ENCODE measurements at regions not wholly inside any gene's neighbourhood (a gene's known extent, or its start where the extent isn't known, plus 50 kb on each side); places are given as distances from the start of the nearest gene placed in this dataset.

DNA sequence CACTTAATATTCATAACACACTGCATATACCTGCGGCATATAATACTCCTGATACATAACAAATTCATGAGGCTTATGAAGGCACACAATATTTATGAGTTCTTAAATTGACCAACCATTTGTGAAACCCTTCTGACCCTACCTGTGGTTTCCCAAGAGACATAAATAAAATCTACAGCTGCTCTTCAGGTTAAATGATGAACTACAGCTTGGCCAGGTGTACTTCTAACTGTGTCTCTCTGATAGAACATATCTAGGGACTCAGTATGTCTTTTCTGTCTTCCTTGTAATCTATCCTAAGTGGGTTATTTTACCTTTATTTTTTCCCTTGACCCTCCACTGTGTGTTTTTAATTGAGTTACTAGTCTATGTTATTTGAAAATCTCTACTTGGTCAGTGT, 189.9 kb upstream of the UFM1 start:
- Histone ChIP-seq H3K9me3 (no peaks in the 10 kb centered on the region), H3K27ac (no peak overlapping the region), H3K4me1 (no peaks in the 10 kb centered on the region), H3K36me3 (no peaks in the 10 kb centered on the region), H3K4me3 (no peak overlapping the region), H3K27me3 (no peaks in the 10 kb centered on the region)
- DNase-seq (ENCODE audit: low spot score): no peak
- TF ChIP-seq, protein P1, sequence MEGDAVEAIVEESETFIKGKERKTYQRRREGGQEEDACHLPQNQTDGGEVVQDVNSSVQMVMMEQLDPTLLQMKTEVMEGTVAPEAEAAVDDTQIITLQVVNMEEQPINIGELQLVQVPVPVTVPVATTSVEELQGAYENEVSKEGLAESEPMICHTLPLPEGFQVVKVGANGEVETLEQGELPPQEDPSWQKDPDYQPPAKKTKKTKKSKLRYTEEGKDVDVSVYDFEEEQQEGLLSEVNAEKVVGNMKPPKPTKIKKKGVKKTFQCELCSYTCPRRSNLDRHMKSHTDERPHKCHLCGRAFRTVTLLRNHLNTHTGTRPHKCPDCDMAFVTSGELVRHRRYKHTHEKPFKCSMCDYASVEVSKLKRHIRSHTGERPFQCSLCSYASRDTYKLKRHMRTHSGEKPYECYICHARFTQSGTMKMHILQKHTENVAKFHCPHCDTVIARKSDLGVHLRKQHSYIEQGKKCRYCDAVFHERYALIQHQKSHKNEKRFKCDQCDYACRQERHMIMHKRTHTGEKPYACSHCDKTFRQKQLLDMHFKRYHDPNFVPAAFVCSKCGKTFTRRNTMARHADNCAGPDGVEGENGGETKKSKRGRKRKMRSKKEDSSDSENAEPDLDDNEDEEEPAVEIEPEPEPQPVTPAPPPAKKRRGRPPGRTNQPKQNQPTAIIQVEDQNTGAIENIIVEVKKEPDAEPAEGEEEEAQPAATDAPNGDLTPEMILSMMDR (IDR thresholded peaks at IDR 0.05): no peak

DNA sequence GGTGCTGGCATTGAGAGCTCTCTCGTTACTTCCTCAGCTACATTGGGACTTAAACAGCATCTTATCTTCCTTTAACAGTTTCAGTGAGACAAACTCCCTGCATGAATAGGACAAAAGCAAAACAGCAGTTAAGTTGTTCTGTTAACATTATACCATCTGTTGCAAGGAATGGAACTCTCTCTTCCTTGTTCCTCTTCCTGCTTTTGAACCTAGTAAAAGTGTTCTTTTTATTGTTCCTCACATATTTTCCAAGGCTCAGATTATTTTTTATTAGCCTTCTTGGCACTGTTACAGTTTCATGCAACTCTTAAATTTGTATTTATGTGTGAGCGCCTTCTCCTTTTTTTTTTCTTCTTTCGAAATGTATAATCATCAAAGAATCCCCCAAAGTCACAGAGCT, 202.6 kb upstream of the UFM1 start:
- H3K4me3 ChIP-seq: no peak overlapping the region
- TF ChIP-seq, protein P1 (IDR thresholded peaks at IDR 0.05): no peak
- no peak for DNase-seq (ENCODE audit: low spot score)
- H3K27ac ChIP-seq: no peak overlapping the region
- H3K36me3 ChIP-seq: no peaks in the 10 kb centered on the region
- no peaks in the 10 kb centered on the region for H3K27me3 ChIP-seq
- H3K4me1 ChIP-seq: no peaks in the 10 kb centered on the region
- no peaks in the 10 kb centered on the region for H3K9me3 ChIP-seq

DNA sequence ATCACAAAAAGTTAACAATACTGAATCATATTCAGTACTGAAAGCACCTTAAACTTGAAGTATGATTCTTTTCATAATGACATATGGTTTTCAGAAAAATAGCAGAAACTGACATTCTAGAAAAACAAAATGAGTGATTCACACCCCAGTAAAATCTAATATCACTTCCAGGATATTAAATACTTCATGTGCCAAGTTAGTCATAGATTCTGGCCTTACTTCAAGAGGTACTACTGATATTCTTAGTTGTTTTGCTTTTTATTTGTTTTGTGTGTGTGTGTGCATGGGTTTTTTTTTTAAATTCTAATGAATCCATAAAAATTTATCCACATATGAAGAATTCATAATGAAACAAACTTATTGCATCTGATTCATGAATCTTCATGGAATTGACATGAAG, 207.9 kb upstream of the UFM1 start:
- no peaks in the 10 kb centered on the region for H3K4me1 ChIP-seq
- H3K9me3 ChIP-seq: no peaks in the 10 kb centered on the region
- TF ChIP-seq, protein P1 (IDR thresholded peaks at IDR 0.05): no peak
- no peaks in the 10 kb centered on the region for H3K36me3 ChIP-seq
- no peaks in the 10 kb centered on the region for H3K27me3 ChIP-seq
- no peak overlapping the region for H3K4me3 ChIP-seq
- no peak for DNase-seq (ENCODE audit: low spot score)
- no peak overlapping the region for H3K27ac ChIP-seq

DNA sequence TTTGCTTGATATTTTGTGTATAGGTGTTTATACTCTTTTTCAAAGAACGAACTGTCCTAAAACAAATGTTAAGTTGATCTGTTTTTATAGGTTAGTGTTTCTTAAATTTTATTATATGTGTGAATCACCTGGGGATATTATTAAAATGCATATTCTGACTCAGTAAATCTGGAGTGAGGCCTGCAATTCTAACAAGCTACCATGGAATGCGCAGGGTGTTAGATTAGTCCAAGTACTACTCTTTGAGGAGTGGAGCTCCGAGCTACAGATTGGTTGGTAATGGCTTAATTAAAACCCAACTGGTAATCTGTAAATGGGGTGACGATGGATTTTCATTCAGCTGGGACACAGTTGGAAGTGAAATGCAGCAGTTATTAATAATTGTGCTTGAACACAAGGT, 214.1 kb upstream of the UFM1 start:
- no peaks in the 10 kb centered on the region for H3K36me3 ChIP-seq
- no peaks in the 10 kb centered on the region for H3K27me3 ChIP-seq
- no peaks in the 10 kb centered on the region for H3K4me1 ChIP-seq
- no peak for DNase-seq (ENCODE audit: low spot score)
- no peak overlapping the region for H3K4me3 ChIP-seq
- H3K9me3 ChIP-seq: no peaks in the 10 kb centered on the region
- TF ChIP-seq, protein P1 (IDR thresholded peaks at IDR 0.05): no peak
- H3K27ac ChIP-seq: no peak overlapping the region

DNA sequence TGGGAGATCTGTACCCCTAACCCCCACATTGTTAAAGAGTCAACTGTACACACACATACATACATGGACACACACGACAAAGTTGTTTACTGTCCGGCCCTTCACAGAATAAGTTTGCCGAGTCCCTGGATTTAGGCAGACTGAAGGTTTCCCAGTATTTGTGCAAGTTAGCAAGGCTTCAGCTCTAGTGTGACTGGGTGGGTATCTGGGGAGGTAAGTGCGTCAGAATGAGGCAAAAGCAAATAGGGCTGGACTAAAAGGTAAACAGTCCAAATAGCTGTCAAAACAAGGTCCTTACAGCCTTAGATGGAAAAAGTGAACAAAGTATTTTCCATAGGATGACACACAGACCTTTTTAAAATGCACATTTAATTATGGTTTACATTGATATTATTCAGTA, 228.4 kb upstream of the UFM1 start:
- Histone ChIP-seq H3K4me3 (no peak overlapping the region), H3K4me1 (no peaks in the 10 kb centered on the region), H3K9me3 (no peaks in the 10 kb centered on the region), H3K27me3 (no peaks in the 10 kb centered on the region), H3K36me3 (no peaks in the 10 kb centered on the region), H3K27ac (no peak overlapping the region)
- TF ChIP-seq, protein P1 (IDR thresholded peaks at IDR 0.05): no peak
- no peak for DNase-seq (ENCODE audit: low spot score)

DNA sequence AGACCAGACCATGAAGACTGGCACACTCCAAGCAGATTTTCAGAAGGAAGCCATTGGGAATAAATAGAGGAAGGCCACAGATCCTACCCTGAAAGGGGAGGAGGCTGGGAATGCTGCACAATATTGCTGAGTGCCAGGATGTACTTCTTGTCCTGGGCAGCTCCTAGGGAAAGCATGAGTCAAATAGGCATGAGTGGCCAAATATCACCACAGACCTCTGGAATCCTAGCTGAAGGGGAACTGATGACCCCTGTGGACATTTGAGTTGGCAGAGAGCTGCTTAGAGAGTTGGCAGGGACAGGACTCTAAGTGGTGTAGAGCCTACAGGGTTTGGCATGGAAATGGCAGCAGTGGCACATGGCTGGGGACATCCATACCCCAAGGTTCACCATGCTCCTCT, 234.3 kb upstream of the TRPC4 start:
- Histone ChIP-seq H3K36me3 (no peaks in the 10 kb centered on the region), H3K27me3 (no peaks in the 10 kb centered on the region), H3K4me3 (no peak overlapping the region), H3K9me3 (no peaks in the 10 kb centered on the region), H3K27ac (no peak overlapping the region), H3K4me1 (no peaks in the 10 kb centered on the region)
- DNase-seq (ENCODE audit: low spot score): no peak
- TF ChIP-seq, protein P1 (IDR thresholded peaks at IDR 0.05): no peak

Data from right atrium auricular region (tissue), 2 donors.